Mammary epithelial cell (primary cell): ENCODE measurements at regions not wholly inside any gene's neighbourhood (a gene's known extent, or its start where the extent isn't known, plus 50 kb on each side); places are given as distances from the start of the nearest gene placed in this dataset.

Experiments
- CTCF ChIP-seq, 2 donors: IDR thresholded peaks in 1 of 2; conservative IDR thresholded peaks in 1 of 2; 2 replicates each; pipeline ENCODE4 v1.5.1; 2011 to 2012; ENCODE audit warnings: inconsistent platforms in 2 of 2, low read length in 2 of 2, mild to moderate bottlenecking in 2 of 2, control low read depth in 1 of 2, low read depth in 1 of 2; ENCODE audit not compliant: insufficient read depth in 1 of 2; ENCODE audit errors: extremely low read depth in 1 of 2
- EZH2 ChIP-seq: IDR thresholded peaks from 2 replicates; pipeline ENCODE4 v1.6.1; 2012; ENCODE audit warnings: low read length, inconsistent platforms, borderline replicate concordance

- TF ChIP-seq CTCF (conservative IDR thresholded peaks at IDR 0.05 in 1 of 2, IDR thresholded peaks at IDR 0.05 in 1 of 2; ENCODE audit: extremely low read depth in 1 of 2, insufficient read depth in 1 of 2, low read depth in 1 of 2, low read length in 2 of 2), result no peak
- no peak for TF ChIP-seq EZH2
These were observed 144.6 kb downstream of the ADAMTS15 start for GRCh38 chr11:130593064-130593463.
